ENCODE measurements at regions not wholly inside any gene's neighbourhood (a gene's known extent, or its start where the extent isn't known, plus 50 kb on each side); places are given as distances from the start of the nearest gene placed in this dataset.
A peak's percentile ranks its signal among the peaks of the same experiment; 100 is the strongest.

DNA sequence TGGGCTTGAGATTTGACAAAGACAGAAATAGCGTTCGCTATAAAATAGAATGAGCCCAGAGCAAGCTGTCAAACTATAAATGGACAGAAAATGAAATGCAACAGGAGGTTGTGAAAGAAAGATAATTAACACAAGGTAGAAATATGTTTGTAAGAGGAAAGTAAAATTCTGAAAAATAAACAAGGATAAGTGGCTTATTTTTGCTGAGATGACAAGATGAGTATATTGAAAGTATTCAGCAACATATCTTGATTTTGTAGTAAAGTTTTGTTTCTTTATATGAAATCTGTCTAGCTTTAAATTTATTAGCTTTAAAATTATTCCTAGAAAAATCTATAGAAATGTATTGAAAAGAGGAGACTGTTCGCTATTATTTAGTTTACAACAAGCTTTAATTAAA lies 111.9 kb upstream of the RPS23 start:
- TF ChIP-seq CTCF (conservative IDR thresholded peaks at IDR 0.05; ENCODE audit: low read depth), result no peak
- POLR2A ChIA-PET (ENCODE audit: low non-redundant PET), result no interaction called here
- CTCF ChIA-PET, result interaction anchor here (0.6 kb wide), 2 partner anchors 961 to 1217 kb away, joined by 3 to 4 read pairs; no protein-coding TSS in a partner anchor
- H3K27ac ChIP-seq, result no peak overlapping the region
- no peak for DNase-seq (ENCODE audit: low spot score)

- DNase-seq (ENCODE audit: low spot score), result no peak
- TF ChIP-seq CTCF (conservative IDR thresholded peaks at IDR 0.05; ENCODE audit: low read depth), result no peak
- POLR2A ChIA-PET (ENCODE audit: low non-redundant PET), result interaction anchor here (0.6 kb wide), 1 partner anchor 30 kb away, joined by 3 read pairs; no protein-coding TSS in a partner anchor
- CTCF ChIA-PET, result interaction anchor here (0.7 to 0.9 kb wide), 2 partner anchors 25 to 387 kb away, joined by 3 to 4 read pairs; no protein-coding TSS in a partner anchor
- H3K27ac ChIP-seq, result peak overlapping the region; percentile 55; the same call in 1 of the 2 replicates
Measured at GRCh38 chr5:82389347-82389746, 111.2 kb upstream of the RPS23 start.

GRCh38 chr5:82388181-82388580 lies 110.0 kb upstream of the RPS23 start:
- DNase-seq (ENCODE audit: low spot score), result no peak
- POLR2A ChIA-PET (ENCODE audit: low non-redundant PET), result no interaction called here
- H3K27ac ChIP-seq, result peak overlapping the region; percentile 55; the same call in 1 of the 2 replicates
- CTCF ChIA-PET, result no interaction called here
- no peak for TF ChIP-seq CTCF (conservative IDR thresholded peaks at IDR 0.05; ENCODE audit: low read depth)

GRCh38 chr5:82387819-82388166 lies 109.6 kb upstream of the RPS23 start:
- H3K27ac ChIP-seq, result no peak overlapping the region; the same call in 1 of the 2 replicates
- ChIA-PET POLR2A (ENCODE audit: low non-redundant PET) (no interaction called here), CTCF (no interaction called here)
- no peak for DNase-seq (ENCODE audit: low spot score)
- no peak for TF ChIP-seq CTCF (conservative IDR thresholded peaks at IDR 0.05; ENCODE audit: low read depth)

- CTCF ChIA-PET, result interaction anchor here (0.7 kb wide), 1 partner anchor 11 kb away, joined by 3 read pairs; no protein-coding TSS in a partner anchor
- POLR2A ChIA-PET (ENCODE audit: low non-redundant PET), result no interaction called here
- H3K27ac ChIP-seq, result no peak overlapping the region; the same call in 1 of the 2 replicates
- TF ChIP-seq CTCF (conservative IDR thresholded peaks at IDR 0.05; ENCODE audit: low read depth), result no peak
- DNase-seq (ENCODE audit: low spot score), result peak; percentile 27
Measured at GRCh38 chr5:82387001-82387818, 109.1 kb upstream of the RPS23 start.

DNA sequence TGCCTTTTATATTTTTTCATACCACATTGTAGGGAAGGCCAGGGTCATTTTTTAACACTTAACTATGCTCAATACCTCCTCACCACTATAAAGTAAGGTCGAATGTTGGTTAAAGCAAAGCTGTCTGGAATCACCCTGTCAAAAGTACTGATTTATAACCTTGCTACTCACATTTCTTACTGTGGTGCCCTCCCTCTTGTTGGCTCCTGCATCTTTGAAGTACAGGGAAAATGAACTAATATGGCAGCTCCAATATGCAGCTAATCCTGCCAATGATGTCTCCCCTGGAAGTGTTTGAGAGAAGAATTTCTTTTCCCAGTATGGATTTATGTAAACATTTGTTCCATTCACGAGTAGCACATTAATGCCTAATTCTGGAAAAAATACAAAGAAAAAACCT lies 108.4 kb upstream of the RPS23 start:
- no peak overlapping the region for H3K27ac ChIP-seq
- no peak for DNase-seq (ENCODE audit: low spot score)
- TF ChIP-seq CTCF (conservative IDR thresholded peaks at IDR 0.05; ENCODE audit: low read depth), result no peak
- ChIA-PET CTCF (interaction anchor here (0.7 kb wide), 1 partner anchor 10 kb away, joined by 3 read pairs; no protein-coding TSS in a partner anchor), POLR2A (ENCODE audit: low non-redundant PET) (no interaction called here)
